ENCODE measurements at regions not wholly inside any gene's neighbourhood (a gene's known extent, or its start where the extent isn't known, plus 50 kb on each side); places are given as distances from the start of the nearest gene placed in this dataset.

- no peak for ATAC-seq
- TF ChIP-seq POU6F1 (CRISPR knock-in tag; IDR thresholded peaks at IDR 0.05; ENCODE audit: borderline replicate concordance, low read depth) (no peak), ZC3H10 (CRISPR knock-in tag; IDR thresholded peaks at IDR 0.05) (no peak), OSR1 (CRISPR knock-in tag; IDR thresholded peaks at IDR 0.05) (no peak), ARNTL (CRISPR knock-in tag; IDR thresholded peaks at IDR 0.05; ENCODE audit: borderline replicate concordance, low read depth) (no peak), ZNF8 (CRISPR knock-in tag; IDR thresholded peaks at IDR 0.05) (no peak), PPARA (CRISPR knock-in tag; IDR thresholded peaks at IDR 0.05; ENCODE audit: borderline replicate concordance) (no peak), TOX (CRISPR knock-in tag; IDR thresholded peaks at IDR 0.05; ENCODE audit: borderline replicate concordance) (no peak), CREB5 (CRISPR knock-in tag; IDR thresholded peaks at IDR 0.05; ENCODE audit: low read depth) (no peak), TCF4 (CRISPR knock-in tag; IDR thresholded peaks at IDR 0.05; ENCODE audit: borderline replicate concordance) (no peak), TSHZ2 (CRISPR knock-in tag; IDR thresholded peaks at IDR 0.05) (no peak), ZNF70 (CRISPR knock-in tag; IDR thresholded peaks at IDR 0.05) (no peak), SNAI2 (CRISPR knock-in tag; IDR thresholded peaks at IDR 0.05) (no peak), ZFP3 (CRISPR knock-in tag; IDR thresholded peaks at IDR 0.05) (no peak), CSRNP3 (CRISPR knock-in tag; IDR thresholded peaks at IDR 0.05) (no peak), ESRRG (CRISPR knock-in tag; IDR thresholded peaks at IDR 0.05) (no peak)
Observed at GRCh38 chr20:47960769-47961541, 175.7 kb upstream of the SULF2 start.

GRCh38 chr20:47960277-47960676, 175.0 kb upstream of the SULF2 start:
- TF ChIP-seq ISL1 (CRISPR knock-in tag; IDR thresholded peaks at IDR 0.05): no peak
- TF ChIP-seq ZC3H10 (CRISPR knock-in tag; IDR thresholded peaks at IDR 0.05): no peak
- TF ChIP-seq TSHZ2 (CRISPR knock-in tag; IDR thresholded peaks at IDR 0.05): no peak
- no peak for TF ChIP-seq ZNF565 (CRISPR knock-in tag; conservative IDR thresholded peaks at IDR 0.05; ENCODE audit: low read depth)
- TF ChIP-seq SNAI2 (CRISPR knock-in tag; IDR thresholded peaks at IDR 0.05): no peak
- no peak for TF ChIP-seq TCF4 (CRISPR knock-in tag; IDR thresholded peaks at IDR 0.05; ENCODE audit: borderline replicate concordance)
- no peak for TF ChIP-seq BACH2 (CRISPR knock-in tag; IDR thresholded peaks at IDR 0.05; ENCODE audit: borderline replicate concordance)
- no peak for TF ChIP-seq ZFP30 (CRISPR knock-in tag; IDR thresholded peaks at IDR 0.05)
- ATAC-seq: no peak

All from SK-N-SH treated with all-trans-retinoic acid at 6 μM for 48 hours (cell line).